Spinal cord (tissue), 9 donors: ENCODE measurements at regions not wholly inside any gene's neighbourhood (a gene's known extent, or its start where the extent isn't known, plus 50 kb on each side); places are given as distances from the start of the nearest gene placed in this dataset.
A peak's percentile ranks its signal among the peaks of the same experiment; 100 is the strongest.

ENCODE experiments used
- DNase-seq, 6 donors: peaks; one replicate each; pipeline versions ENCODE4 v3.0.0 to v3.0.0-alpha.2; 2013 to 2015; ENCODE audit warnings: low spot score in 6 of 6, low read depth in 4 of 6
- H3K27ac ChIP-seq: one replicate; pipeline ENCODE4 v1.5.1; 2013; ENCODE audit warnings: low read depth, low read length, control low read depth
- H3K27me3 ChIP-seq: one replicate; pipeline ENCODE4 v1.6.1; 2013; ENCODE audit warnings: low read length; ENCODE audit not compliant: control insufficient read depth, insufficient read depth
- H3K36me3 ChIP-seq: one replicate; pipeline ENCODE4 v1.6.1; 2013; ENCODE audit warnings: low read length; ENCODE audit not compliant: control insufficient read depth, insufficient read depth
- H3K4me1 ChIP-seq: one replicate; pipeline ENCODE4 v1.6.1; 2013; ENCODE audit warnings: low read length; ENCODE audit not compliant: control insufficient read depth, insufficient read depth
- H3K4me3 ChIP-seq: one replicate; pipeline ENCODE4 v1.5.1; 2013; ENCODE audit warnings: low read depth, low read length, control low read depth
- H3K9me3 ChIP-seq: one replicate; pipeline ENCODE4 v1.6.1; 2013; ENCODE audit warnings: low read length; ENCODE audit not compliant: control insufficient read depth, insufficient read depth
- WGBS: methylation state at CpG from one replicate; pipeline ENCODE4 v1.1.5; 2013; ENCODE audit warnings: missing lambda C conversion rate; ENCODE audit not compliant: insufficient coverage; 5-methylcytosine and 5-hydroxymethylcytosine counted together
- donor health status: healthy.

DNA sequence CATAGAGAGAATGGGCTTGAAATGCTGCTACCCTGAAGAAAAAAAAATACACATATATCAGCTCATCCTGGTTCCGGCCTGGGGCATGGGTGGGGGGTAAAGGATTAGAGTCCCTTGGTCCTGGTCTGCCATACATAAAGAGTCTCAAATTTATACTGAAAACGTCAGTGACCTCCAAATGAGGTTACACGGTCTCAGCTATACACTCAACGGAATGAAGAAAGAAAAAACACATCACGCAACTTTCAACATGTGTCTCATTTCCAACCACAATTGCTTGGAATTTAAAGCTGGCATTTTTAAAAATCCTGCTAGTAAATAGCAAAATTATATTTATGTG, 612.8 kb downstream of the MCTP2 start:
- peak in 1 of 6 donors; percentile 4 for DNase-seq
- Histone ChIP-seq H3K36me3 (no peaks in the 10 kb centered on the region), H3K4me1 (peaks cover 3% of the 10 kb centered on the region), H3K27ac (no peak overlapping the region), H3K4me3 (no peak overlapping the region), H3K9me3 (peaks cover 4% of the 10 kb centered on the region), H3K27me3 (no peaks in the 10 kb centered on the region)
- no CpG with 5 or more reads among the region's 5 CpGs for WGBS

DNA sequence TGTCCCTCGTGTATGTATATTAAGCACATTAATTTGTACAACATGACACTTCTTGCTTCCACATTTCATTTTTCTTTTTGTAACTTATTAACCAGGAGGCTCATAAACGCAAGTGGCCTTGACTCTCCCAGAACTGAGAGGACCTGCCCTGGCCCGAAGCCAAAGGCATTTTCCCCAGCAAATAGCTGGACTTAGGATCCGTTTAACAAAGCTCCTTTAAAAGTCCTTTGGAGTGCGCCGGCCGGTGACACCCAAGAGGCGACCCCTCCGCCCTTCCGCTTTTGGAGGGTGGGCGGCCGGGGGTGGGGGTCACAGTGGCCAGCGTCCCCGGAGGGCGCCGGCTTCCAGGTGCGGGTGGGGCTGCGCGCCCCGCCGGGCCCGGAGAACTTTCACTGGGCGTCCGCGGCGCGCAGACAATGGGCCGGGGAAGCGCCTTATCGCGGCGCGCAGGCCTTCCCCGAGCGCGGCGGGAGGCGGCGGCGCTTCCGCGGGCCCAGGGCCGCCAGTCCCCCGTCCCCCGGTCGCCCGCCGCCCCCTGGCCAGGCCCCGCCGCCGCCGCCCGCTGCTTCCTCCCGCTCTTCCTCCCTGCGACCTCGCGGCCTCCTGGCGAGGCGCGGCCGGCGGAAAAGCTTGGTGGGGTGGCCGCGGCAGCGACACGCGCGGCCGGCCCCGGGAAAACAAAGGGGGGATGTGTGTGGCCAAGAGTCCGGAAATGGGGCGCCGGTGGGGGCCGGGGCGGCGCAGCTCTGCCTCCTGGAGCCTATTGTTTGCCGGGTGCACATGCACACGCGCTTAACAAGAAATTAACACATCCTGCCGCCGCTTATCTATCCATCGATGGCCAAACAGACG, 613.4 kb downstream of the MCTP2 start:
- Histone ChIP-seq H3K36me3 (no peaks in the 10 kb centered on the region), H3K27ac (peak overlapping the region; percentile 29), H3K4me3 (peak overlapping the region; percentile 24), H3K4me1 (peaks cover 3% of the 10 kb centered on the region), H3K27me3 (no peaks in the 10 kb centered on the region), H3K9me3 (peaks cover 4% of the 10 kb centered on the region)
- WGBS, result under 1% methylated on average over 76 of the region's 83 CpGs
- peak in 3 of 6 donors; percentile 35 to 88 (median 80) for DNase-seq

DNA sequence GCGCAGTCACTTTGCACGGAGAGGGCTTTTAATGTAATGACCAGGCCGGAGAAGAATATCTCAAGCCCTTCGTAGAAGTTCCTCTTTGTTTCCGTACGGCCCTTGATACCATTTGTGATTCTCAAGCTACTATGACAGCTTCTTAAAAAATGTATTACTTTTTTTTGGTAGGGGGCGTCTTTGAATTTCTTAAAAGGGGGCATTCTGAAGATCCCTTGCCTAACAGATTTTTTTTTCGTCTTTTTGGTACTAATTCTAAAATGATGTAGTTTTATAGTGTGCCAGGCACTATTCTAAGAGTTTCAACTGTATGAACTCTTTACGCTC, 614.0 kb downstream of the MCTP2 start:
- Histone ChIP-seq H3K36me3 (no peaks in the 10 kb centered on the region), H3K27ac (peak overlapping the region; percentile 29), H3K27me3 (no peaks in the 10 kb centered on the region), H3K4me3 (peak overlapping the region; percentile 24), H3K4me1 (peaks cover 3% of the 10 kb centered on the region), H3K9me3 (peaks cover 4% of the 10 kb centered on the region)
- no peak for DNase-seq
- WGBS, result 6% methylated on average over 3 of the region's 9 CpGs

DNA sequence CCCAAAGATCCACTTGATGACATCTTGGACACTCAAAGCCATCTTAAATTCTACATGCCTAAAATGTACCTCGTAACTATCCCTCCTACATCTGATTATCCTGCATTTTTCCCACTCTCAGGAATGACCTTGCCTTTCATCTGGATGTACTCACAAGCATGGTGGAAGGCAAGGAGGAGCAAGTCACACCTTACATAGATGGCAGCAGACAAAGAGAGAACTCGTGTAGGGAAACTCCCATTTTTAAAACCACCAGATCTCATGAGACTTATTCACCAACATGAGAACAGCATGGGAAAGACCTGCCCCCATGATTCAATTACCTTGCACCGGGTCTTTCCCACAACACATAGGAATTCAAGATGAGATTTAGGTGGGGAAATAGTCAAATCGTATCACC, 616.0 kb downstream of the MCTP2 start:
- H3K4me1 ChIP-seq, result peaks cover 3% of the 10 kb centered on the region
- H3K9me3 ChIP-seq, result no peaks in the 10 kb centered on the region
- no peak overlapping the region for H3K27ac ChIP-seq
- DNase-seq, result no peak
- no peak overlapping the region for H3K4me3 ChIP-seq
- 100% methylated on average over 1 of the region's 4 CpGs for WGBS
- no peaks in the 10 kb centered on the region for H3K36me3 ChIP-seq
- H3K27me3 ChIP-seq, result no peaks in the 10 kb centered on the region

DNA sequence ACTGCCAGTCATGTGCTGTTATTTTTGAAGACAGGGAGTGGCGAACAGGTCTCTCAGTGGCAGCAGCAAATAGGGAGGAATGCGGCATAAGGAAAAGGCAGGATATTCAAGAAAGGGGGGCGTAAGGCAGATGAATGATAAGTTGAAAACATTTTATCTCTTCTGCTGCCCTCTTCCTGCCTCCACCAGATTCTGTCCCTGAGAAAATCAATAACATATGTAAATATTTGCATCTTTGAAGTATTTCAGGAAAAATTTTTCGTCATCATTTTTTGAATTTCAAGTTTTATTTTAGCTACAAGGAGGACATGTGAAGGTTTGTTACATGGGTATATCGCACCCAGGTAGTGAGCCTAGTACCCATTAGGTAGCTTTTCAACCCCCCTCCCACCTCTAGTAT, 616.7 kb downstream of the MCTP2 start:
- WGBS, result 83% methylated on average over 2 of the region's 5 CpGs
- H3K27ac ChIP-seq, result no peak overlapping the region

DNA sequence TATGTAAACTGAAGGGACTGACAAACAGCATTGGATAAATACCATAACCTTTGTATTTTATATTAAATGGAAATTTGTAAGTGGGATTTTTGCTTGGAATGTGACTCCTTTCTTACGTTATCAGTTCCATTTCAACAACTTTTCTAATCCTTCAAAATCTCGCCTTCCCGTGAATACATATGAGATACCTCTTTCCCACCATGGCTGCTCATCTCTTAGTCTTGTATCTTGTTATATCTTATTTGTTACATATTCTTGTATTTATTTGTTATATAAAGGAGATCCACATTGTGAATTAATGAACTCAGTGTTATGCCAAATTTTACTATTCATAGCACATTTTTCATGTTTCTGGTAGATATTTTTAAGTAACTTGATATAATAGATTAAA, 623.7 kb downstream of the MCTP2 start:
- DNase-seq, result no peak
- no peak overlapping the region for H3K27ac ChIP-seq
- no peaks in the 10 kb centered on the region for H3K9me3 ChIP-seq
- WGBS, result no CpG with 5 or more reads among the region's 3 CpGs
- no peaks in the 10 kb centered on the region for H3K36me3 ChIP-seq
- no peak overlapping the region for H3K4me3 ChIP-seq
- no peaks in the 10 kb centered on the region for H3K27me3 ChIP-seq
- H3K4me1 ChIP-seq, result no peaks in the 10 kb centered on the region

More for the DNA sequence above, 616.7 kb downstream of the MCTP2 start:
- Histone ChIP-seq H3K9me3 (no peaks in the 10 kb centered on the region), H3K4me1 (peaks cover 3% of the 10 kb centered on the region), H3K4me3 (no peak overlapping the region), H3K36me3 (no peaks in the 10 kb centered on the region), H3K27me3 (no peaks in the 10 kb centered on the region)
- DNase-seq, result no peak

DNA sequence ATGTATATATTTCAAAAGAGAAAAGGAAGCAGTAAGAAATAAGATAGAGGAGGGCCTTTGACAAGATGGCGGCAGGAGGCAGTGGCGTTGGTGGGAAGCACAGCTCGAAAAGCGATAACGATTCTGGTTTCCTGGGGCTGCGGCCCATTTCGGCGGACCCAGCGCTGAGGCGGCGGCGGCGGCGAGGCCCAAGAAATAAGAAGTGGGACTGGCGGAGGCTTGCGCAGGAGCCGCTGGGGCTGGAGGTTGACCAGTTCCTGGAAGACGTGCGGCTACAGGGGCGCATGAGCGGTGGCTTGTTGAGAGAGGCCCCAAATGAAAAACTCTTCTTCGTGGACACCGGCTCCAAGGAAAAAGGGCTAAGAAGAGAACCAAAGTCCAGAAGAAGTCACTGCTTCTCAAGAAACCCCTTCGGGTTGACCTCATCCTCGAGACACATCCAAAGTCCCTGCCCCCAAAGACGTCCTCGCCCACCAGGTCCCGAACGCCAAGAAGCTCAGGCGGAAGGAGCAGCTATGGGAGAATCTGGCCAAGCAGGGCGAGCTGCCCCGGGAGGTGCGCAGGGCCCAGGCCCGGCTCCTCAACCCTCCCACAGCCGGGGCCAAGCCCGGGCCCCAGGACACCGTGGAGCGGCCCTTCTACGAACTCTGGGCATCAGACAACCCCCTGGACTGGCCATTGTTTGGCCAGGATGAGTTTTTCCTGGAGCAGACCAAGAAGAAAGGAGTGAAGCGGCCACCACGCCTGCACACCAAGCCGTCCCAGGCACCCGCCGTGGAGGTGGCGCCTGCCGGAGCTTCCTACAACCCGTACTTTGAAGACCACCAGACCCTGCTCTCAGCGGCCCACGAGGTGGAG, 624.3 kb downstream of the MCTP2 start:
- Histone ChIP-seq H3K27me3 (no peaks in the 10 kb centered on the region), H3K9me3 (no peaks in the 10 kb centered on the region), H3K36me3 (no peaks in the 10 kb centered on the region), H3K4me3 (no peak overlapping the region), H3K4me1 (no peaks in the 10 kb centered on the region), H3K27ac (no peak overlapping the region)
- 96% methylated on average over 49 of the region's 49 CpGs for WGBS
- no peak for DNase-seq

DNA sequence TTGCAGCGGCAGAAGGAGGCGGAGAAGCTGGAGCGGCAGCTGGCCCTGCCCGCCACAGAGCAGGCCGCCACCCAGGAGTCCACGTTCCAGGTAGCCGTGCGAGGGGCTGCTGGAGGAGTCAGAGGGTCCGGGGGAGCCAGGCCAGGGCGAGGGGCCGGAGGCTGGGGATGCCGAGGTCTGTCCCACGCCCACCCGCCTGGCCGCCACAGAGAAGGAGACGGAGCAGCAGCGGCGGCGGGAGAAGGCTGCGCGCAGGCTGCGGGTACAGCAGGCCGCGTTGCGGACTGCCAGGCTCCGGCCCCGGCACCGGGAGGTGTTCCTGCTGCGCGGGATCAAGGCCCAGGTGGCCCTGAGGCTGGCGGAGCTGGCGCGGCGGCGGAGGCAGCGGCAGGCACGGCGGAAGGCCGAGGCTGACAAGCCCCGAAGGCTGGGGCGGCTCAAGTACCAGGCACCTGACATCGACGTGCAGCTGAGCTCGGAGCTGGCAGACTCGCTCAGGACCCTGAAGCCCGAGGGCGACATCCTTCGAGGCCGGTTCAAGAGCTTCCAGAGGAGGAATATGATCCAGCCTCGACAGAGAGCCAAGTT, 625.0 kb downstream of the MCTP2 start:
- WGBS, result 87% methylated on average over 47 of the region's 50 CpGs
- no peaks in the 10 kb centered on the region for H3K9me3 ChIP-seq

DNA sequence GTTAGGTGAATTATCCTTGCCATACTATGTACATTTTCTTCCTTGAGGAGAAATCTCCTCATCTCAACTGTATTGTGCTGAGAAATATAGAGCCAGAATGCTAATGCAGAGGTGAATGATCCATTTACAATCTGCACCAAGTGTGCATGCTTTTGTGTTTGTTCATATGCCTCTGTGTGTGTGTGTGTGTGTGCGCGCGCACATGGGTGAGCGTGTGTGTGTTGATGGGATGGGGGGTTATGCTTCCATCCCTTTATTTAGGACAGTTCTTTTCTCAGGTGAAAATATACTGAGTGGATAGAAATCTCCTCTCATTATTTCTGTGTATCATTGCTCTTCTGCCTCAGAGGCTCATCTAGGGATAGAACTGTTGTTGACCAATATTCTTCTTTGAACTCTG, 626.1 kb downstream of the MCTP2 start:
- no peak for DNase-seq
- Histone ChIP-seq H3K4me1 (no peaks in the 10 kb centered on the region), H3K27ac (no peak overlapping the region), H3K9me3 (peaks cover 2% of the 10 kb centered on the region), H3K27me3 (no peaks in the 10 kb centered on the region), H3K36me3 (no peaks in the 10 kb centered on the region), H3K4me3 (no peak overlapping the region)
- no CpG with 5 or more reads among the region's 4 CpGs for WGBS

More for the DNA sequence above, 625.0 kb downstream of the MCTP2 start:
- H3K4me1 ChIP-seq, result no peaks in the 10 kb centered on the region
- no peak for DNase-seq
- no peaks in the 10 kb centered on the region for H3K36me3 ChIP-seq
- H3K27me3 ChIP-seq, result no peaks in the 10 kb centered on the region
- no peak overlapping the region for H3K27ac ChIP-seq
- no peak overlapping the region for H3K4me3 ChIP-seq
